ENCODE measurements at regions not wholly inside any gene's neighbourhood (a gene's known extent, or its start where the extent isn't known, plus 50 kb on each side); places are given as distances from the start of the nearest gene placed in this dataset.

DNA sequence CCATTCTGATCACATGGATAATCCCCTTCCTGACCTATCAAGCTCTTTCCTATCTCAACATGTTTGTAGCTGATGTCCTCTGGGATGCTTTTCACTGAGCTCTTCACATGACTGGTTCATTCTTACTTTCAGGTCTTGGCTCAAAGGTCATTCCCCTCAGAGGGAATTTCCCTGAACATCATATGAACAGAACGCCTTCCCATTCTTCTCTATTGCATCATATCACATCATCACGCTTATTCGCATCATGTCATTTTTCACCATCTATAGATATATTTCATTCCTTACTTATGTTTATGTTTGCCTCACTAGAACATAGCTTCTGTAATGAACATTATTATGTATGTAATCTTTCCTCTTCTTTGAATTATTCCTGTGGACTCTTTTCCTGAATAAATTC, 178.9 kb upstream of the APCDD1 start:
- Histone ChIP-seq H4K20me1 (ENCODE audit: control insufficient read depth, insufficient read depth, low read depth, low read length) (no peaks in the 10 kb centered on the region), H3K36me3 (ENCODE audit: control insufficient read depth, low read length) (no peaks in the 10 kb centered on the region), H3K79me2 (ENCODE audit: control insufficient read depth, low read length) (no peaks in the 10 kb centered on the region), H3K4me1 (ENCODE audit: control insufficient read depth, low read length) (no peaks in the 10 kb centered on the region), H3K4me3 (ENCODE audit: low read length) (no peak overlapping the region), H3K27me3 (ENCODE audit: control insufficient read depth, low read length) (no peaks in the 10 kb centered on the region), H3K9me2 (replicated peaks; ENCODE audit: control insufficient read depth, low read length) (no peaks in the 10 kb centered on the region), H3K27ac (ENCODE audit: low read depth, low read length) (no peak overlapping the region), H3K4me2 (ENCODE audit: low read length) (no peak overlapping the region), H3F3A (ENCODE audit: control insufficient read depth, insufficient read depth) (no peaks in the 10 kb centered on the region), H3K9me3 (ENCODE audit: control insufficient read depth, insufficient read depth, low read length) (no peaks in the 10 kb centered on the region)
- TF ChIP-seq EZH2phosphoT487 (IDR thresholded peaks at IDR 0.05; ENCODE audit: borderline replicate concordance, low read length) = no peak
- no peak for TF ChIP-seq CTCF (IDR thresholded peaks at IDR 0.05; ENCODE audit: low read depth, low read length, poor library complexity, severe bottlenecking)

DNA sequence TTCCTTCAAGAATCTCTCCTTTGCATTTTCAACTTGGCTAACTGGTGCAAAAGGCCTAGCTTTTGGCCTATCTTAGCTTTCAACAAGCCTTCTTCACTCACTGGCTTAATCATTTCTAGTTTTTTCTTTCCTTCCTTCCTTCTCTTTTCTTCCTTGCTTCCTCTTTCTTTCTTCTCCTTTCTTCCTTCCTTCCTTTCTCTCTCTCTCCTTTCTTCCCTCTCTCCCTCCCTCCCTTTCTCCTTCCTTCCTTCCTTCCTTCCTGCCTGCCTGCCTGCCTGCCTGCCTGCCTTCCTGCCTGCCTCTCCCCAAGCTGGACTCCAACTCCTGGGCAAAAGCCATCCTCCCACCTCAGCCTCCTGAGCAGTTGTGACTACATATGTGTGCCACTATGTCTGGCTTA, 176.2 kb upstream of the APCDD1 start:
- Histone ChIP-seq H3K9me3 (ENCODE audit: control insufficient read depth, insufficient read depth, low read length) (no peaks in the 10 kb centered on the region), H3K27me3 (ENCODE audit: control insufficient read depth, low read length) (no peaks in the 10 kb centered on the region), H3K27ac (ENCODE audit: low read depth, low read length) (no peak overlapping the region), H3K4me2 (ENCODE audit: low read length) (no peak overlapping the region), H3K4me3 (ENCODE audit: low read length) (no peak overlapping the region), H3K36me3 (ENCODE audit: control insufficient read depth, low read length) (no peaks in the 10 kb centered on the region), H3K79me2 (ENCODE audit: control insufficient read depth, low read length) (no peaks in the 10 kb centered on the region), H3K9me2 (replicated peaks; ENCODE audit: control insufficient read depth, low read length) (no peaks in the 10 kb centered on the region), H4K20me1 (ENCODE audit: control insufficient read depth, insufficient read depth, low read depth, low read length) (no peaks in the 10 kb centered on the region), H3F3A (ENCODE audit: control insufficient read depth, insufficient read depth) (no peaks in the 10 kb centered on the region), H3K4me1 (ENCODE audit: control insufficient read depth, low read length) (no peaks in the 10 kb centered on the region)
- no peak for TF ChIP-seq EZH2phosphoT487 (IDR thresholded peaks at IDR 0.05; ENCODE audit: borderline replicate concordance, low read length)
- TF ChIP-seq CTCF (IDR thresholded peaks at IDR 0.05; ENCODE audit: low read depth, low read length, poor library complexity, severe bottlenecking) = no peak

- Histone ChIP-seq H3K79me2 (ENCODE audit: control insufficient read depth, low read length) (no peaks in the 10 kb centered on the region), H3K4me1 (ENCODE audit: control insufficient read depth, low read length) (no peaks in the 10 kb centered on the region), H3K4me3 (ENCODE audit: low read length) (no peak overlapping the region), H3K27ac (ENCODE audit: low read depth, low read length) (no peak overlapping the region), H3F3A (ENCODE audit: control insufficient read depth, insufficient read depth) (no peaks in the 10 kb centered on the region), H3K4me2 (ENCODE audit: low read length) (no peak overlapping the region), H3K9me3 (ENCODE audit: control insufficient read depth, insufficient read depth, low read length) (no peaks in the 10 kb centered on the region), H3K9me2 (replicated peaks; ENCODE audit: control insufficient read depth, low read length) (no peaks in the 10 kb centered on the region), H3K27me3 (ENCODE audit: control insufficient read depth, low read length) (no peaks in the 10 kb centered on the region), H4K20me1 (ENCODE audit: control insufficient read depth, insufficient read depth, low read depth, low read length) (no peaks in the 10 kb centered on the region), H3K36me3 (ENCODE audit: control insufficient read depth, low read length) (no peaks in the 10 kb centered on the region)
- TF ChIP-seq CTCF (IDR thresholded peaks at IDR 0.05; ENCODE audit: low read depth, low read length, poor library complexity, severe bottlenecking) (no peak), EZH2phosphoT487 (IDR thresholded peaks at IDR 0.05; ENCODE audit: borderline replicate concordance, low read length) (no peak)
These were observed 175.0 kb upstream of the APCDD1 start for GRCh38 chr18:10279471-10279870.
